ENCODE measurements at regions not wholly inside any gene's neighbourhood (a gene's known extent, or its start where the extent isn't known, plus 50 kb on each side); places are given as distances from the start of the nearest gene placed in this dataset.

DNA sequence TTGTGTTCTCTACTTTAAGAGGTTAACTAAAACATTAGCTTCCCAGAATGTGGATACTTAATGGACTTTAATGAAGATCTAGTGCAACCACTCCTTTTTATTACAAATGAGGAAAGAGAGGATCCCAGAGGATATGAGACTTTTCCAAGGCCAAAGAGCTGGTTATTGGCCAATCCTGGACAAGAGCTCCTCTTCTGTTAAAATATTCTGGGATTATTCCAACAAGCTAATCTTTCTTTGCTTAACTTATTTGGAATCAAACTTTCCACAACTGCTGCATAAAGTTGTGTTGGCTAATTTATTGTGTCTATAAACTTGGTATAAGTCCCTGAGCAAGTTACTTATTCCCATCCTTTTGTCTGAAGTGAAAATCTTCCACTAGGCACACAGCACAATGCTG lies 174.2 kb upstream of the HCCS start:
- no peak for TF ChIP-seq CTCF (IDR thresholded peaks at IDR 0.05 in 8 of 11, conservative IDR thresholded peaks at IDR 0.05 in 3 of 11)
- TF ChIP-seq POLR2A (IDR thresholded peaks at IDR 0.05) = no peak

All from spleen (tissue), 7 donors.